ENCODE measurements at regions not wholly inside any gene's neighbourhood (a gene's known extent, or its start where the extent isn't known, plus 50 kb on each side); places are given as distances from the start of the nearest gene placed in this dataset.
A peak's percentile ranks its signal among the peaks of the same experiment; 100 is the strongest.

GRCh38 chr17:36773039-36773438, 164.2 kb upstream of the LHX1 start:
- Histone ChIP-seq H3K27ac (ENCODE audit: low read depth, low read length) (no peak overlapping the region), H3K9me3 (ENCODE audit: control insufficient read depth, insufficient read depth, low read length) (no peaks in the 10 kb centered on the region), H3K4me1 (ENCODE audit: control insufficient read depth, insufficient read depth, low read length) (peaks cover 4% of the 10 kb centered on the region), H3K4me3 (ENCODE audit: low read depth, low read length) (no peak overlapping the region), H3K27me3 (ENCODE audit: control insufficient read depth, insufficient read depth, low read length) (peaks cover 21% of the 10 kb centered on the region), H3K36me3 (ENCODE audit: control insufficient read depth, insufficient read depth, low read length) (no peaks in the 10 kb centered on the region)
- no CpG with 5 or more reads among the region's 4 CpGs for WGBS (ENCODE audit: insufficient coverage)
- peak in 1 of 6 donors; percentile 20 for DNase-seq (ENCODE audit: low read depth in 4 of 6, low spot score in 6 of 6)

- 0% methylated on average over 1 of the region's 6 CpGs for WGBS (ENCODE audit: insufficient coverage)
- DNase-seq (ENCODE audit: low read depth in 4 of 6, low spot score in 6 of 6): no peak
- no peak overlapping the region for H3K27ac ChIP-seq (ENCODE audit: low read depth, low read length)
These were observed 160.2 kb upstream of the LHX1 start for GRCh38 chr17:36777118-36777517.

GRCh38 chr17:36778448-36778847, 158.8 kb upstream of the LHX1 start:
- Histone ChIP-seq H3K4me3 (ENCODE audit: low read depth, low read length) (no peak overlapping the region), H3K9me3 (ENCODE audit: control insufficient read depth, insufficient read depth, low read length) (no peaks in the 10 kb centered on the region), H3K27ac (ENCODE audit: low read depth, low read length) (no peak overlapping the region), H3K36me3 (ENCODE audit: control insufficient read depth, insufficient read depth, low read length) (no peaks in the 10 kb centered on the region), H3K27me3 (ENCODE audit: control insufficient read depth, insufficient read depth, low read length) (peaks cover 13% of the 10 kb centered on the region), H3K4me1 (ENCODE audit: control insufficient read depth, insufficient read depth, low read length) (no peaks in the 10 kb centered on the region)
- 40% methylated on average over 8 of the region's 8 CpGs for WGBS (ENCODE audit: insufficient coverage)
- DNase-seq (ENCODE audit: low read depth in 4 of 6, low spot score in 6 of 6): no peak

More at GRCh38 chr17:36777118-36777517, 160.2 kb upstream of the LHX1 start:
- Histone ChIP-seq H3K4me3 (ENCODE audit: low read depth, low read length) (no peak overlapping the region), H3K4me1 (ENCODE audit: control insufficient read depth, insufficient read depth, low read length) (no peaks in the 10 kb centered on the region), H3K36me3 (ENCODE audit: control insufficient read depth, insufficient read depth, low read length) (no peaks in the 10 kb centered on the region), H3K27me3 (ENCODE audit: control insufficient read depth, insufficient read depth, low read length) (peaks cover 16% of the 10 kb centered on the region), H3K9me3 (ENCODE audit: control insufficient read depth, insufficient read depth, low read length) (no peaks in the 10 kb centered on the region)

GRCh38 chr17:36779550-36779949, 157.7 kb upstream of the LHX1 start:
- Histone ChIP-seq H3K27ac (ENCODE audit: low read depth, low read length) (no peak overlapping the region), H3K27me3 (ENCODE audit: control insufficient read depth, insufficient read depth, low read length) (peaks cover 6% of the 10 kb centered on the region), H3K9me3 (ENCODE audit: control insufficient read depth, insufficient read depth, low read length) (no peaks in the 10 kb centered on the region), H3K4me3 (ENCODE audit: low read depth, low read length) (no peak overlapping the region), H3K4me1 (ENCODE audit: control insufficient read depth, insufficient read depth, low read length) (no peaks in the 10 kb centered on the region), H3K36me3 (ENCODE audit: control insufficient read depth, insufficient read depth, low read length) (no peaks in the 10 kb centered on the region)
- DNase-seq (ENCODE audit: low read depth in 4 of 6, low spot score in 6 of 6): no peak
- WGBS (ENCODE audit: insufficient coverage): 100% methylated on average over 2 of the region's 2 CpGs

- 100% methylated on average over 1 of the region's 1 CpG for WGBS (ENCODE audit: insufficient coverage)
- peaks cover 1% of the 10 kb centered on the region for H3K9me3 ChIP-seq (ENCODE audit: control insufficient read depth, insufficient read depth, low read length)
- H3K4me1 ChIP-seq (ENCODE audit: control insufficient read depth, insufficient read depth, low read length): no peaks in the 10 kb centered on the region
- no peak for DNase-seq (ENCODE audit: low read depth in 4 of 6, low spot score in 6 of 6)
- H3K36me3 ChIP-seq (ENCODE audit: control insufficient read depth, insufficient read depth, low read length): no peaks in the 10 kb centered on the region
- no peak overlapping the region for H3K4me3 ChIP-seq (ENCODE audit: low read depth, low read length)
- H3K27me3 ChIP-seq (ENCODE audit: control insufficient read depth, insufficient read depth, low read length): no peaks in the 10 kb centered on the region
- no peak overlapping the region for H3K27ac ChIP-seq (ENCODE audit: low read depth, low read length)
These were observed 152.6 kb upstream of the LHX1 start for GRCh38 chr17:36784633-36785032.

GRCh38 chr17:36786867-36787266, 150.4 kb upstream of the LHX1 start:
- H3K36me3 ChIP-seq (ENCODE audit: control insufficient read depth, insufficient read depth, low read length): no peaks in the 10 kb centered on the region
- H3K9me3 ChIP-seq (ENCODE audit: control insufficient read depth, insufficient read depth, low read length): peaks cover 1% of the 10 kb centered on the region
- no peak overlapping the region for H3K4me3 ChIP-seq (ENCODE audit: low read depth, low read length)
- no peak overlapping the region for H3K27ac ChIP-seq (ENCODE audit: low read depth, low read length)
- 90% methylated on average over 1 of the region's 2 CpGs for WGBS (ENCODE audit: insufficient coverage)
- H3K27me3 ChIP-seq (ENCODE audit: control insufficient read depth, insufficient read depth, low read length): no peaks in the 10 kb centered on the region
- DNase-seq (ENCODE audit: low read depth in 4 of 6, low spot score in 6 of 6): no peak
- peaks cover 7% of the 10 kb centered on the region for H3K4me1 ChIP-seq (ENCODE audit: control insufficient read depth, insufficient read depth, low read length)

- Histone ChIP-seq H3K9me3 (ENCODE audit: control insufficient read depth, insufficient read depth, low read length) (peaks cover 1% of the 10 kb centered on the region), H3K4me1 (ENCODE audit: control insufficient read depth, insufficient read depth, low read length) (peaks cover 11% of the 10 kb centered on the region), H3K27me3 (ENCODE audit: control insufficient read depth, insufficient read depth, low read length) (peaks cover 5% of the 10 kb centered on the region), H3K27ac (ENCODE audit: low read depth, low read length) (no peak overlapping the region), H3K36me3 (ENCODE audit: control insufficient read depth, insufficient read depth, low read length) (no peaks in the 10 kb centered on the region), H3K4me3 (ENCODE audit: low read depth, low read length) (no peak overlapping the region)
- 17% methylated on average over 4 of the region's 7 CpGs for WGBS (ENCODE audit: insufficient coverage)
- DNase-seq (ENCODE audit: low read depth in 4 of 6, low spot score in 6 of 6): peak in 4 of 6 donors; percentile 24 to 90 (median 42)
These were observed 145.9 kb upstream of the LHX1 start for GRCh38 chr17:36791150-36791941.

- peaks cover 11% of the 10 kb centered on the region for H3K4me1 ChIP-seq (ENCODE audit: control insufficient read depth, insufficient read depth, low read length)
- H3K9me3 ChIP-seq (ENCODE audit: control insufficient read depth, insufficient read depth, low read length): peaks cover 1% of the 10 kb centered on the region
- WGBS (ENCODE audit: insufficient coverage): 13% methylated on average over 13 of the region's 13 CpGs
- DNase-seq (ENCODE audit: low read depth in 4 of 6, low spot score in 6 of 6): no peak
- H3K27ac ChIP-seq (ENCODE audit: low read depth, low read length): no peak overlapping the region
- no peak overlapping the region for H3K4me3 ChIP-seq (ENCODE audit: low read depth, low read length)
- no peaks in the 10 kb centered on the region for H3K36me3 ChIP-seq (ENCODE audit: control insufficient read depth, insufficient read depth, low read length)
- peaks cover 5% of the 10 kb centered on the region for H3K27me3 ChIP-seq (ENCODE audit: control insufficient read depth, insufficient read depth, low read length)
These were observed 145.3 kb upstream of the LHX1 start for GRCh38 chr17:36791942-36792475.

GRCh38 chr17:36792849-36793248, 144.4 kb upstream of the LHX1 start:
- Histone ChIP-seq H3K27me3 (ENCODE audit: control insufficient read depth, insufficient read depth, low read length) (peaks cover 5% of the 10 kb centered on the region), H3K9me3 (ENCODE audit: control insufficient read depth, insufficient read depth, low read length) (peaks cover 1% of the 10 kb centered on the region), H3K36me3 (ENCODE audit: control insufficient read depth, insufficient read depth, low read length) (no peaks in the 10 kb centered on the region), H3K27ac (ENCODE audit: low read depth, low read length) (no peak overlapping the region), H3K4me3 (ENCODE audit: low read depth, low read length) (no peak overlapping the region), H3K4me1 (ENCODE audit: control insufficient read depth, insufficient read depth, low read length) (peaks cover 11% of the 10 kb centered on the region)
- WGBS (ENCODE audit: insufficient coverage): 86% methylated on average over 5 of the region's 5 CpGs
- DNase-seq (ENCODE audit: low read depth in 4 of 6, low spot score in 6 of 6): no peak

- no peak for DNase-seq (ENCODE audit: low read depth in 4 of 6, low spot score in 6 of 6)
- H3K4me1 ChIP-seq (ENCODE audit: control insufficient read depth, insufficient read depth, low read length): peaks cover 11% of the 10 kb centered on the region
- H3K36me3 ChIP-seq (ENCODE audit: control insufficient read depth, insufficient read depth, low read length): no peaks in the 10 kb centered on the region
- H3K27ac ChIP-seq (ENCODE audit: low read depth, low read length): no peak overlapping the region
- peaks cover 1% of the 10 kb centered on the region for H3K9me3 ChIP-seq (ENCODE audit: control insufficient read depth, insufficient read depth, low read length)
- no CpG with 5 or more reads among the region's 2 CpGs for WGBS (ENCODE audit: insufficient coverage)
- no peak overlapping the region for H3K4me3 ChIP-seq (ENCODE audit: low read depth, low read length)
- peaks cover 5% of the 10 kb centered on the region for H3K27me3 ChIP-seq (ENCODE audit: control insufficient read depth, insufficient read depth, low read length)
These were observed 143.3 kb upstream of the LHX1 start for GRCh38 chr17:36793976-36794375.

Measured in spinal cord (tissue), 9 donors.